Stimulated activated CD8-positive, alpha-beta memory T cell treated with anti-CD3 and anti-CD28 coated beads, Interleukin-15, amount 100 ng/mL, for 4 hours (primary cell): ENCODE measurements at regions not wholly inside any gene's neighbourhood (a gene's known extent, or its start where the extent isn't known, plus 50 kb on each side); places are given as distances from the start of the nearest gene placed in this dataset.

Experiments used
- DNase-seq, 2 donors: peaks; one replicate each; pipeline ENCODE4 v3.0.0-alpha.2; 2020; ENCODE audit warnings: low read depth in 2 of 2

GRCh38 chr15:91737151-91737818 is 116.2 kb upstream of the SLCO3A1 start:
- DNase-seq, result no peak

GRCh38 chr15:91741986-91742385 is 111.5 kb upstream of the SLCO3A1 start:
- no peak for DNase-seq

- no peak for DNase-seq
These were observed 101.9 kb upstream of the SLCO3A1 start for GRCh38 chr15:91751611-91752010.

GRCh38 chr15:91752081-91752785 is 101.3 kb upstream of the SLCO3A1 start:
- DNase-seq, result no peak

- DNase-seq, result no peak
These were observed 93.9 kb upstream of the SLCO3A1 start for GRCh38 chr15:91759560-91759959.

GRCh38 chr15:91765660-91766059 is 87.8 kb upstream of the SLCO3A1 start:
- DNase-seq, result no peak

- no peak for DNase-seq
These were observed 84.0 kb upstream of the SLCO3A1 start for GRCh38 chr15:91769476-91769875.

GRCh38 chr15:91769894-91770293 is 83.6 kb upstream of the SLCO3A1 start:
- no peak for DNase-seq

- DNase-seq, result no peak
These were observed 77.4 kb upstream of the SLCO3A1 start for GRCh38 chr15:91776104-91776503.

- DNase-seq, result no peak
These were observed 73.5 kb upstream of the SLCO3A1 start for GRCh38 chr15:91779960-91780359.

GRCh38 chr15:91780387-91780786 is 73.1 kb upstream of the SLCO3A1 start:
- no peak for DNase-seq

- DNase-seq, result no peak
These were observed 71.3 kb upstream of the SLCO3A1 start for GRCh38 chr15:91782221-91782620.

GRCh38 chr15:91783008-91783407 is 70.5 kb upstream of the SLCO3A1 start:
- DNase-seq, result no peak

- no peak for DNase-seq
These were observed 70.1 kb upstream of the SLCO3A1 start for GRCh38 chr15:91783451-91783850.

GRCh38 chr15:91784973-91785709 is 68.4 kb upstream of the SLCO3A1 start:
- DNase-seq, result no peak

GRCh38 chr15:91787198-91787597 is 66.3 kb upstream of the SLCO3A1 start:
- DNase-seq, result no peak

GRCh38 chr15:91789136-91789535 is 64.4 kb upstream of the SLCO3A1 start:
- DNase-seq, result no peak

- no peak for DNase-seq
These were observed 62.7 kb upstream of the SLCO3A1 start for GRCh38 chr15:91790836-91791235.

GRCh38 chr15:91793771-91794170 is 59.7 kb upstream of the SLCO3A1 start:
- DNase-seq, result no peak

GRCh38 chr15:91795235-91795634 is 58.3 kb upstream of the SLCO3A1 start:
- no peak for DNase-seq

- no peak for DNase-seq
These were observed 51.5 kb upstream of the SLCO3A1 start for GRCh38 chr15:91801836-91802534.

GRCh38 chr15:91803260-91803659 is 50.2 kb upstream of the SLCO3A1 start:
- no peak for DNase-seq
